Mesendoderm (in vitro differentiated cells): ENCODE measurements at regions not wholly inside any gene's neighbourhood (a gene's known extent, or its start where the extent isn't known, plus 50 kb on each side); places are given as distances from the start of the nearest gene placed in this dataset.

ENCODE experiments used
- DNase-seq: peaks from one replicate; pipeline ENCODE4 v3.0.0; 2013
- H2AK5ac ChIP-seq: 2 replicates; pipeline ENCODE4 v1.6.1; 2013; ENCODE audit warnings: low read length, inconsistent platforms
- H2BK120ac ChIP-seq: 2 replicates; pipeline ENCODE4 v1.6.1; 2013; ENCODE audit warnings: low read depth, mild to moderate bottlenecking, low read length, moderate library complexity, mixed read lengths
- H2BK15ac ChIP-seq: replicated peaks from 2 replicates; pipeline ENCODE4 v1.6.1; 2013; ENCODE audit warnings: low read depth, mild to moderate bottlenecking, moderate library complexity
- H2BK5ac ChIP-seq: 2 replicates; pipeline ENCODE4 v1.6.1; 2013; ENCODE audit warnings: low read length, inconsistent platforms
- H3K18ac ChIP-seq: 2 replicates; pipeline ENCODE4 v1.6.1; 2013; ENCODE audit warnings: mild to moderate bottlenecking, low read length, mixed read lengths
- H3K23ac ChIP-seq: one replicate; pipeline ENCODE4 v1.6.1; 2013; ENCODE audit warnings: low read length
- H3K27ac ChIP-seq: 2 replicates; pipeline ENCODE4 v1.5.1; 2013; ENCODE audit warnings: low read depth, mild to moderate bottlenecking, inconsistent platforms, low read length, moderate library complexity
- H3K27me3 ChIP-seq: 2 replicates; pipeline ENCODE4 v1.6.1; 2013; ENCODE audit warnings: low read length, control low read depth, mild to moderate bottlenecking, inconsistent platforms; ENCODE audit not compliant: insufficient read depth, poor library complexity
- H3K36me3 ChIP-seq: 2 replicates; pipeline ENCODE4 v1.6.1; 2013; ENCODE audit warnings: low read length, inconsistent platforms; ENCODE audit not compliant: control insufficient read depth, insufficient read depth
- H3K4ac ChIP-seq: one replicate; pipeline ENCODE4 v1.6.1; 2013; ENCODE audit warnings: low read depth, mild to moderate bottlenecking, low read length, moderate library complexity
- H3K4me1 ChIP-seq: 2 replicates; pipeline ENCODE4 v1.6.1; 2013; ENCODE audit warnings: low read depth, low read length, inconsistent platforms; ENCODE audit not compliant: control insufficient read depth
- H3K4me2 ChIP-seq: 2 replicates; pipeline ENCODE4 v1.6.1; 2013; ENCODE audit warnings: low read length
- H3K4me3 ChIP-seq: 2 replicates; pipeline ENCODE4 v1.5.1; 2013; ENCODE audit warnings: mild to moderate bottlenecking, low read length
- H3K56ac ChIP-seq: one replicate; pipeline ENCODE4 v1.6.1; 2013; ENCODE audit warnings: low read length
- H3K79me1 ChIP-seq: 2 replicates; pipeline ENCODE4 v1.6.1; 2013; ENCODE audit warnings: low read length, inconsistent platforms
- H3K79me2 ChIP-seq: 2 replicates; pipeline ENCODE4 v1.6.1; 2013; ENCODE audit warnings: mild to moderate bottlenecking, low read length; ENCODE audit not compliant: control insufficient read depth, insufficient read depth
- H3K9ac ChIP-seq: 2 replicates; pipeline ENCODE4 v1.6.1; 2013; ENCODE audit warnings: low read length, inconsistent platforms
- H4K5ac ChIP-seq: one replicate; pipeline ENCODE4 v1.6.1; 2013; ENCODE audit warnings: low read length
- H4K8ac ChIP-seq: one replicate; pipeline ENCODE4 v1.6.1; 2013; ENCODE audit warnings: low read depth, mild to moderate bottlenecking, control low read depth, low read length, moderate library complexity
- WGBS: extraction: QIAGEN DNeasy Blood & Tissue Kit; methylation state at CpG from one replicate; pipeline ENCODE4 v1.1.7; 2013; ENCODE audit warnings: low lambda C conversion rate, missing lambda C conversion rate; ENCODE audit not compliant: insufficient coverage; ENCODE audit errors: extremely low coverage; 5-methylcytosine and 5-hydroxymethylcytosine counted together

GRCh38 chr3:145197051-145197820 is 963.7 kb downstream of the PLOD2 start:
- Histone ChIP-seq H2AK5ac (no peak overlapping the region), H3K4me2 (no peak overlapping the region), H3K79me1 (no peaks in the 10 kb centered on the region), H4K8ac (no peak overlapping the region), H2BK120ac (no peak overlapping the region), H3K23ac (no peak overlapping the region), H3K79me2 (no peaks in the 10 kb centered on the region), H3K4me3 (no peak overlapping the region), H3K4me1 (no peaks in the 10 kb centered on the region), H3K27me3 (no peaks in the 10 kb centered on the region), H3K56ac (no peak overlapping the region), H2BK15ac (no peak overlapping the region), H3K27ac (no peak overlapping the region), H3K4ac (no peak overlapping the region), H3K36me3 (no peaks in the 10 kb centered on the region), H4K5ac (no peak overlapping the region), H2BK5ac (no peak overlapping the region), H3K18ac (no peak overlapping the region), H3K9ac (no peak overlapping the region)
- WGBS = no CpG with 5 or more reads among the region's 1 CpG
- DNase-seq = peak; percentile 12

GRCh38 chr3:145197821-145198220 is 963.2 kb downstream of the PLOD2 start:
- no CpG with 5 or more reads among the region's 1 CpG for WGBS
- H2BK5ac ChIP-seq = no peak overlapping the region
- no peak overlapping the region for H3K23ac ChIP-seq
- no peaks in the 10 kb centered on the region for H3K4me1 ChIP-seq
- no peaks in the 10 kb centered on the region for H3K36me3 ChIP-seq
- no peak overlapping the region for H3K4me2 ChIP-seq
- H3K79me2 ChIP-seq = no peaks in the 10 kb centered on the region
- no peak overlapping the region for H3K4me3 ChIP-seq
- H2BK120ac ChIP-seq = no peak overlapping the region
- H3K9ac ChIP-seq = no peak overlapping the region
- no peak overlapping the region for H3K18ac ChIP-seq
- no peak overlapping the region for H2AK5ac ChIP-seq
- no peak overlapping the region for H4K5ac ChIP-seq
- DNase-seq = no peak
- H3K4ac ChIP-seq = no peak overlapping the region
- H4K8ac ChIP-seq = no peak overlapping the region
- no peaks in the 10 kb centered on the region for H3K79me1 ChIP-seq
- H3K27me3 ChIP-seq = no peaks in the 10 kb centered on the region
- H3K56ac ChIP-seq = no peak overlapping the region
- H3K27ac ChIP-seq = no peak overlapping the region
- H2BK15ac ChIP-seq = no peak overlapping the region

DNA sequence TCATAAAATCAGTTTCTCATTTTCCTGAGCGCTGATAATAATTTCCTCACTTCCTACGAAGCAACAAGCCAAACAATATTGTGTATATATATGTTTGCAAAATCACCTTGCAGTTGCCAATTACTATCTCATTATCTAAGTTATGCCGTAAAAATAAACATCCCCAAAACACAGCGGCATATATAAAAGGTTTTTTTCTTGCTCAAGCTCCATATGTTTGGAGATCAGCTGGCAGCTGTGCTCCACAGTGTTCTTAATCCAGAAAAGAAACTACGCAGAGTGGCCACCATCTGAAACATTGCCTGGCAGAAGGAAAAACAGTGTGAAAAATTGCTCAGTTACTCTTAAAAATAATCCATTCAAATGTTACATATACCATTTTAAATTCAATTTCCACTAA is 951.4 kb downstream of the PLOD2 start:
- Histone ChIP-seq H3K4ac (no peak overlapping the region), H4K5ac (no peak overlapping the region), H2AK5ac (no peak overlapping the region), H3K4me2 (no peak overlapping the region), H2BK15ac (no peak overlapping the region), H3K36me3 (no peaks in the 10 kb centered on the region), H2BK120ac (no peak overlapping the region), H2BK5ac (no peak overlapping the region), H4K8ac (no peak overlapping the region), H3K79me2 (no peaks in the 10 kb centered on the region), H3K4me3 (no peak overlapping the region), H3K27ac (no peak overlapping the region), H3K56ac (no peak overlapping the region), H3K4me1 (no peaks in the 10 kb centered on the region), H3K79me1 (no peaks in the 10 kb centered on the region), H3K23ac (no peak overlapping the region), H3K27me3 (no peaks in the 10 kb centered on the region), H3K9ac (no peak overlapping the region), H3K18ac (no peak overlapping the region)
- WGBS = no CpG with 5 or more reads among the region's 5 CpGs
- DNase-seq = no peak

GRCh38 chr3:145219355-145220235 is 941.4 kb downstream of the PLOD2 start:
- Histone ChIP-seq H3K4me1 (no peaks in the 10 kb centered on the region), H3K4me2 (no peak overlapping the region), H2BK5ac (no peak overlapping the region), H3K23ac (no peak overlapping the region), H3K4ac (no peak overlapping the region), H3K27me3 (no peaks in the 10 kb centered on the region), H4K8ac (no peak overlapping the region), H3K9ac (no peak overlapping the region), H2BK15ac (no peak overlapping the region), H3K18ac (no peak overlapping the region), H3K4me3 (no peak overlapping the region), H3K56ac (no peak overlapping the region), H3K27ac (no peak overlapping the region), H3K79me2 (no peaks in the 10 kb centered on the region), H2AK5ac (no peak overlapping the region), H2BK120ac (no peak overlapping the region), H3K36me3 (no peaks in the 10 kb centered on the region), H3K79me1 (no peaks in the 10 kb centered on the region), H4K5ac (no peak overlapping the region)
- no CpG with 5 or more reads among the region's 5 CpGs for WGBS
- no peak for DNase-seq

DNA sequence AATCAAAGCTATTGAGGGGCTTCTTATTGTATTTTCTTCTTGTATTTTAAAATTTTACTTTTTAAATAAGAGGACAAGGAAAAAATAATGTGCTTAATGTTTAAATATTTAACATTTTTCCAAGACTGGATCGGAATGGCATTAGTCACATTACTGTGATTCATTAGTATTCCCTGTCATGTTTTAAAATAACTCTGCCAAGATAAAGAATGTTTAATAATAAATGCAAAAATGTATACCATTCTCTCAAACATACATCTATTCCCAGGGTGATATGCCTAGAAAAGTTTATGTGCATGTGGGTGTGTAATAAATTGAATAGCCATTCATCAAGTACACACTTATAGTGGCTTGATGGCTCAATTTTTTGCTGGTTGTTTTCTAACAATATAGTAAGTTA is 936.1 kb downstream of the PLOD2 start:
- DNase-seq = no peak
- H3K4me1 ChIP-seq = no peaks in the 10 kb centered on the region
- no peaks in the 10 kb centered on the region for H3K27me3 ChIP-seq
- no peak overlapping the region for H3K23ac ChIP-seq
- no CpG with 5 or more reads among the region's 1 CpG for WGBS
- H3K56ac ChIP-seq = no peak overlapping the region
- no peak overlapping the region for H2BK15ac ChIP-seq
- H3K4me2 ChIP-seq = no peak overlapping the region
- no peak overlapping the region for H2AK5ac ChIP-seq
- H3K4me3 ChIP-seq = no peak overlapping the region
- no peak overlapping the region for H4K8ac ChIP-seq
- H2BK120ac ChIP-seq = no peak overlapping the region
- no peak overlapping the region for H3K4ac ChIP-seq
- H3K27ac ChIP-seq = no peak overlapping the region
- no peaks in the 10 kb centered on the region for H3K79me2 ChIP-seq
- no peak overlapping the region for H4K5ac ChIP-seq
- H3K79me1 ChIP-seq = no peaks in the 10 kb centered on the region
- no peak overlapping the region for H3K9ac ChIP-seq
- no peak overlapping the region for H2BK5ac ChIP-seq
- H3K36me3 ChIP-seq = no peaks in the 10 kb centered on the region
- H3K18ac ChIP-seq = no peak overlapping the region
